Keratinocyte (primary cell): ENCODE measurements at regions not wholly inside any gene's neighbourhood (a gene's known extent, or its start where the extent isn't known, plus 50 kb on each side); places are given as distances from the start of the nearest gene placed in this dataset.

ENCODE experiments used
- DNase-seq: peaks from one replicate; pipeline ENCODE4 v3.0.0-alpha.2; 2011; ENCODE audit warnings: low read depth, missing footprints, low spot score
- FAIRE-seq: peaks from 2 replicates; lab custom pipeline; 2011; peaks lifted over from hg19 to GRCh38; lab: Jason Lieb, UNC
- H2AFZ ChIP-seq: 2 replicates; pipeline ENCODE4 v1.6.0; 2012; ENCODE audit warnings: low read length, control low read depth, inconsistent platforms; ENCODE audit not compliant: control insufficient read depth
- H3K27ac ChIP-seq: 2 replicates; pipeline ENCODE4 v1.5.1; 2011; ENCODE audit warnings: low read length; ENCODE audit not compliant: control insufficient read depth, insufficient read depth
- H3K27me3 ChIP-seq: 3 replicates; pipeline ENCODE4 v1.6.0; 2011; ENCODE audit warnings: low read length; ENCODE audit not compliant: control insufficient read depth, insufficient read depth; ENCODE audit errors: extremely low read depth
- H3K36me3 ChIP-seq, 2 experiments: 2 replicates in 1 of 2; 3 replicates in 1 of 2; pipeline ENCODE4 v1.5.1; 2011; ENCODE audit warnings: low read length in 2 of 2, mild to moderate bottlenecking in 1 of 2; ENCODE audit not compliant: control insufficient read depth in 2 of 2, insufficient read depth in 2 of 2; ENCODE audit errors: extremely low read depth in 1 of 2
- H3K4me1 ChIP-seq: 3 replicates; pipeline ENCODE4 v1.5.1; 2011; ENCODE audit warnings: low read length; ENCODE audit not compliant: control insufficient read depth, insufficient read depth; ENCODE audit errors: extremely low read depth
- H3K4me2 ChIP-seq: 3 replicates; pipeline ENCODE4 v1.6.0; 2011; ENCODE audit warnings: low read depth, low read length; ENCODE audit not compliant: control insufficient read depth, insufficient read depth; ENCODE audit errors: extremely low read depth
- H3K4me3 ChIP-seq, 3 experiments: fragments of 200-600 bp in 1 of 3; sonication (generic) in 1 of 3; 2 replicates in 2 of 3; 3 replicates in 1 of 3; pipeline ENCODE4 v1.5.1; 2011 to 2016; ENCODE audit warnings: low read length in 3 of 3, mild to moderate bottlenecking in 3 of 3, control low read depth in 2 of 3, inconsistent platforms in 1 of 3, low read depth in 1 of 3, mixed read lengths in 1 of 3, mixed run types in 1 of 3, moderate library complexity in 1 of 3; ENCODE audit not compliant: control insufficient read depth in 2 of 3, insufficient read depth in 2 of 3; ENCODE audit errors: extremely low read depth in 1 of 3
- H3K79me2 ChIP-seq: 2 replicates; pipeline ENCODE4 v1.6.0; 2012; ENCODE audit warnings: low read length; ENCODE audit not compliant: control insufficient read depth, insufficient read depth
- H3K9ac ChIP-seq: 3 replicates; pipeline ENCODE4 v1.6.0; 2011; ENCODE audit warnings: low read length; ENCODE audit not compliant: control insufficient read depth, insufficient read depth; ENCODE audit errors: extremely low read depth
- H3K9me1 ChIP-seq: 3 replicates; pipeline ENCODE4 v1.6.0; 2011; ENCODE audit warnings: low read length; ENCODE audit not compliant: control insufficient read depth, insufficient read depth; ENCODE audit errors: extremely low read depth
- H3K9me3 ChIP-seq: 2 replicates; pipeline ENCODE4 v1.5.1; 2012; ENCODE audit warnings: low read depth, low read length; ENCODE audit not compliant: control insufficient read depth
- H4K20me1 ChIP-seq: 3 replicates; pipeline ENCODE4 v1.6.0; 2011; ENCODE audit warnings: low read length; ENCODE audit not compliant: control insufficient read depth, insufficient read depth; ENCODE audit errors: extremely low read depth
- CTCF ChIP-seq, 3 experiments: IDR thresholded peaks in 1 of 3; conservative IDR thresholded peaks in 1 of 3; optimal IDR thresholded peaks in 1 of 3; 2 replicates in 2 of 3; 3 replicates in 1 of 3; pipeline versions ENCODE3 to v1.5.1; 2011; ENCODE audit warnings: low read length in 3 of 3, mild to moderate bottlenecking in 3 of 3, moderate library complexity in 2 of 3, control low read depth in 1 of 3, inconsistent platforms in 1 of 3; ENCODE audit not compliant: insufficient read depth in 2 of 3; ENCODE audit errors: extremely low read depth in 1 of 3
- EZH2 ChIP-seq: IDR thresholded peaks from one replicate; pipeline ENCODE4 v1.6.1; 2012; ENCODE audit warnings: inconsistent platforms, mild to moderate bottlenecking, low read length, moderate library complexity
- dilution Hi-C: fragments of 300-500 bp; cut with MboI; formaldehyde crosslinking; loops from one replicate; pipeline ENCODE4 v1.7.0; 2020; ENCODE audit warnings: low sequenced_read_pairs; ENCODE audit not compliant: extremely low pct_ligation_motif_present

GRCh38 chr2:121866789-121867188, 111.3 kb downstream of the TSN start:
- TF ChIP-seq EZH2 (no peak), CTCF (optimal IDR thresholded peaks at IDR 0.05 in 1 of 3, IDR thresholded peaks at IDR 0.05 in 1 of 3, conservative IDR thresholded peaks at IDR 0.05 in 1 of 3; ENCODE audit: extremely low read depth in 1 of 3, insufficient read depth in 2 of 3, low read length in 3 of 3) (no peak)
- Histone ChIP-seq H3K4me1 (no peaks in the 10 kb centered on the region), H2AFZ (no peak overlapping the region), H3K27ac (no peak overlapping the region), H3K4me3 (no peak overlapping the region), H3K79me2 (no peaks in the 10 kb centered on the region), H3K4me2 (no peak overlapping the region), H3K9me1 (no peaks in the 10 kb centered on the region), H4K20me1 (no peaks in the 10 kb centered on the region), H3K27me3 (no peaks in the 10 kb centered on the region), H3K9me3 (no peaks in the 10 kb centered on the region), H3K9ac (no peak overlapping the region), H3K36me3 (no peaks in the 10 kb centered on the region)
- FAIRE-seq (no peak), DNase-seq (no peak)
- dilution Hi-C loops = no loop called here

GRCh38 chr2:121868652-121869051, 113.2 kb downstream of the TSN start:
- no peak for TF ChIP-seq EZH2
- no peak for TF ChIP-seq CTCF (optimal IDR thresholded peaks at IDR 0.05 in 1 of 3, IDR thresholded peaks at IDR 0.05 in 1 of 3, conservative IDR thresholded peaks at IDR 0.05 in 1 of 3; ENCODE audit: extremely low read depth in 1 of 3, insufficient read depth in 2 of 3, low read length in 3 of 3)
- H3K4me3 ChIP-seq = no peak overlapping the region
- H3K9ac ChIP-seq = no peak overlapping the region
- no peaks in the 10 kb centered on the region for H3K4me1 ChIP-seq
- no peak overlapping the region for H2AFZ ChIP-seq
- no peak overlapping the region for H3K4me2 ChIP-seq
- H3K9me3 ChIP-seq = no peaks in the 10 kb centered on the region
- H4K20me1 ChIP-seq = no peaks in the 10 kb centered on the region
- no peaks in the 10 kb centered on the region for H3K9me1 ChIP-seq
- FAIRE-seq (no peak), DNase-seq (no peak)
- dilution Hi-C loops = no loop called here
- H3K36me3 ChIP-seq = no peaks in the 10 kb centered on the region
- no peak overlapping the region for H3K27ac ChIP-seq
- no peaks in the 10 kb centered on the region for H3K27me3 ChIP-seq
- H3K79me2 ChIP-seq = no peaks in the 10 kb centered on the region
